Heart right ventricle (tissue), 16 donors: ENCODE measurements at regions not wholly inside any gene's neighbourhood (a gene's known extent, or its start where the extent isn't known, plus 50 kb on each side); places are given as distances from the start of the nearest gene placed in this dataset.

Experiments used
- ATAC-seq, 8 donors: fragments of 200-7000 bp; cut with Tn5 transposase; one replicate each; pipeline ENCODE4 v1.9.1; 2020; ENCODE audit warnings: mild to moderate bottlenecking in 8 of 8, moderate library complexity in 8 of 8, moderate number of reproducible peaks in 1 of 8
- DNase-seq, 2 donors: peaks; one replicate each; pipeline ENCODE4 v3.0.0-alpha.2; 2020
- H3K27ac ChIP-seq, 10 donors: fragments of 200-600 bp; sonication (generic) in 2 of 10; one replicate each; pipeline versions ENCODE4 v1.5.0 to v1.8.0; 2020 to 2022; ENCODE audit warnings: mild to moderate bottlenecking in 3 of 10
- H3K27me3 ChIP-seq, 7 donors: fragments of 200-600 bp; one replicate each; pipeline ENCODE4 v1.8.0; 2021 to 2022; ENCODE audit warnings: mild to moderate bottlenecking in 2 of 7
- H3K36me3 ChIP-seq, 9 donors: fragments of 200-600 bp; sonication (generic) in 1 of 9; one replicate each; pipeline versions ENCODE4 v1.5.0 to v1.8.0; 2020 to 2022; ENCODE audit warnings: mild to moderate bottlenecking in 2 of 9
- H3K4me1 ChIP-seq, 9 donors: fragments of 200-600 bp; sonication (generic) in 1 of 9; one replicate each; pipeline versions ENCODE4 v1.5.0 to v1.8.0; 2020 to 2022; ENCODE audit warnings: mild to moderate bottlenecking in 4 of 9
- H3K4me3 ChIP-seq, 10 donors: fragments of 200-600 bp; sonication (generic) in 2 of 10; one replicate each; pipeline versions ENCODE4 v1.5.0 to v1.8.0; 2020 to 2022; ENCODE audit warnings: mild to moderate bottlenecking in 7 of 10, moderate library complexity in 2 of 10
- H3K9me3 ChIP-seq, 11 donors: fragments of 200-600 bp in 10 of 11; sonication (generic) in 2 of 11; one replicate each; pipeline versions ENCODE4 v1.5.0 to v1.8.0; 2013 to 2022; ENCODE audit warnings: mild to moderate bottlenecking in 2 of 11, control low read depth in 1 of 11, moderate library complexity in 1 of 11
- CTCF ChIP-seq, 9 donors: fragments of 200-600 bp; sonication (generic) in 2 of 9; IDR thresholded peaks; one replicate each; pipeline versions ENCODE4 v1.5.0 to v1.8.0; 2021 to 2022; ENCODE audit warnings: antibody characterized with exemption in 9 of 9, mild to moderate bottlenecking in 5 of 9, moderate library complexity in 1 of 9
- WGBS, 2 donors: extraction: QIAGEN DNeasy Blood & Tissue Kit; methylation state at CpG; one replicate each; pipeline ENCODE4 v1.1.7; 2013; ENCODE audit warnings: inconsistent platforms in 1 of 2; 5-methylcytosine and 5-hydroxymethylcytosine counted together
- intact Hi-C, 10 donors: fragments of 100-400 bp; cut with DNase I; formaldehyde crosslinking; loops; one replicate each; pipeline versions ENCODE4 v1.11.1 to v1.14.2; 2022
- donor health status: Arrhythmogenic right ventricular cardiomyopathy.
- donor health status: ischemic (EF 13 %, LVEDD 7.1; RV severe dilation, severe dysfunction).
- donor health status: healthy with polysubstance abuse.
- donor health status: DM: no; HTN: yes; CAD: no.
- donor health status: DM: no; HTN: no; CAD: no.
- donor health status: ischemic (EF 25% LVEDD 6.9; RV normal size, moderate dysfunction).
- donor health status: ischemic (EF 25% LVEDD 5.7; RV mildly dilated, moderate dysfunction).
- donor health status: healthy.
- donor health status: DM: yes; HTN: yes; CAD: no.
- donor health status: Ischemic cardiomyopathy.
- donor health status: ischemic (EF 35%, LVEDD 5.7; RV mildly dilated, moderate dysfunction).
- donor health status: nonischemic (EF 11% LVEDD 7.7; RV severe dilation, severe dysfunction).
- donor health status: DM: yes; HTN: yes; CAD: no.
- donor health status: PGD.
- donor health status: ischemic (EF 29% LVEDD 5.4; RV normal size, mild dysfunction).
- donor health status: nonischemic (EF 23%, LVEDD 6.1; RV moderate dilation, normal function).

GRCh38 chr4:19093951-19094350 lies 1072.4 kb upstream of the LCORL start:
- Histone ChIP-seq H3K9me3 (peaks cover 0 to 8% (median 0%) of the 10 kb centered on the region in 11 donors), H3K27me3 (no peaks in the 10 kb centered on the region), H3K27ac (no peak overlapping the region), H3K4me3 (no peak overlapping the region), H3K4me1 (no peaks in the 10 kb centered on the region), H3K36me3 (no peaks in the 10 kb centered on the region)
- intact Hi-C loops, result no loop called here
- no peak for ATAC-seq
- TF ChIP-seq CTCF (IDR thresholded peaks at IDR 0.05), result no peak
- no peak for DNase-seq
- 39 to 42% methylated on average over 2 of the region's 2 CpGs for WGBS, 2 donors

GRCh38 chr4:19092797-19093196 lies 1071.2 kb upstream of the LCORL start:
- intact Hi-C loops, result no loop called here

GRCh38 chr4:19074036-19074435 lies 1052.5 kb upstream of the LCORL start:
- Histone ChIP-seq H3K4me1 (no peaks in the 10 kb centered on the region), H3K4me3 (no peak overlapping the region), H3K9me3 (peaks cover 0 to 6% (median 0%) of the 10 kb centered on the region in 11 donors), H3K27me3 (no peaks in the 10 kb centered on the region), H3K27ac (no peak overlapping the region), H3K36me3 (no peaks in the 10 kb centered on the region)
- DNase-seq (no peak), ATAC-seq (no peak)
- 95% methylated on average over 2 of the region's 2 CpGs for WGBS, 2 donors
- TF ChIP-seq CTCF (IDR thresholded peaks at IDR 0.05), result no peak
- intact Hi-C loops, result no loop called here

More at GRCh38 chr4:19092797-19093196, 1071.2 kb upstream of the LCORL start:
- no peak overlapping the region for H3K27ac ChIP-seq
- no peak for TF ChIP-seq CTCF (IDR thresholded peaks at IDR 0.05)
- H3K4me3 ChIP-seq, result no peak overlapping the region
- ATAC-seq (no peak), DNase-seq (no peak)
- H3K4me1 ChIP-seq, result no peaks in the 10 kb centered on the region
- no peaks in the 10 kb centered on the region for H3K27me3 ChIP-seq
- no peaks in the 10 kb centered on the region for H3K36me3 ChIP-seq
- H3K9me3 ChIP-seq, result peaks cover 0 to 8% (median 0%) of the 10 kb centered on the region in 11 donors

GRCh38 chr4:19063662-19064061 lies 1042.1 kb upstream of the LCORL start:
- Histone ChIP-seq H3K27ac (no peak overlapping the region), H3K4me3 (no peak overlapping the region), H3K9me3 (peaks cover 0 to 37% (median 8%) of the 10 kb centered on the region in 11 donors), H3K4me1 (no peaks in the 10 kb centered on the region), H3K36me3 (no peaks in the 10 kb centered on the region), H3K27me3 (peaks cover 0 to 2% (median 0%) of the 10 kb centered on the region in 7 donors)
- TF ChIP-seq CTCF (IDR thresholded peaks at IDR 0.05), result no peak
- no peak for DNase-seq
- intact Hi-C loops, result no loop called here
- ATAC-seq, result no peak
- 72 to 84% methylated on average over 5 of the region's 5 CpGs for WGBS, 2 donors
